ENCODE measurements at regions not wholly inside any gene's neighbourhood (a gene's known extent, or its start where the extent isn't known, plus 50 kb on each side); places are given as distances from the start of the nearest gene placed in this dataset.

DNA sequence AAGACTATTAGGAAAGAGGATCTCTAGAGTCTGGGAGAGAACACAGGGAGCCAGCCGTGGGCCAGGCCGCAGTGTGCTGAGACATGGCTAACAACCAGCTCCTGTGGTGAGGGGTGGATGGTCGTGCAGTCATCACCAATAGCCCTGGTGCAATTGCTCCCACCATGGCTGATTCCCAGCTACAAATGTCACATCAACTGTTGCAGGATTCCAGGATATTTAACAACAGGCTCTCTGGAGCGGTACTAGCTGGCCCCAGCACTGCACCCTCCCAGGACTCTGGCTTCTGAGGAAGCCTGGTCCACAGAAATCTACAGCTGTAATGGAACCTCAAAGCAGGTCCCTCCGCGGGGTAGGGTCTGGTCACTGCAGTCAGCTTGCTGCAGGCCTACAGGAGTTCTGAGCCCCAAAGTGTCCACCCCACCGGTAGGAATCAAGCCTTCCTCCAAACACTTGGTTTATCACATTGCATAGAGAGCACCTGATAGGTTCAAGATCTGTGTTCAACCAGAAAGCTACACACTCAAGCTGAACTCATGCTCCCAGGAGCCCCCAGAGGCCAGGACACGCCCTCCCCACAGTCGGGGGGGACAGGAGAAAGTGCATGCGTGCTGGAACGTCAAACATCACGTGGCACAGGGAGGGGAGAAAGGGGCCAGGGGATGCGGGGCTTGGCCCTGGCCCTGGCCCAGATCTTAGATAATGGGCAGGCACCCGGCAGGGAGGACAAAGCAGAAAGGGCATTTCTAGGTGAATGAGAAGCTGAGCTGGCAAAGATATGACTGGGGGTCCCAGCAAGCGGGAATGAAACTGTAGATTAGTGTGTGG lies 609.0 kb downstream of the TBC1D22A start:
- Histone ChIP-seq H3K4me3 (no peak overlapping the region), H3K4me1 (ENCODE audit: control insufficient read depth in 1 of 2, low read depth in 2 of 2) (no peaks in the 10 kb centered on the region), H3K27me3 (replicated peaks; ENCODE audit: insufficient read depth) (no peaks in the 10 kb centered on the region), H3K27ac (no peak overlapping the region), H3K9me3 (no peaks in the 10 kb centered on the region), H3K36me3 (no peaks in the 10 kb centered on the region)
- TF ChIP-seq, protein P1, sequence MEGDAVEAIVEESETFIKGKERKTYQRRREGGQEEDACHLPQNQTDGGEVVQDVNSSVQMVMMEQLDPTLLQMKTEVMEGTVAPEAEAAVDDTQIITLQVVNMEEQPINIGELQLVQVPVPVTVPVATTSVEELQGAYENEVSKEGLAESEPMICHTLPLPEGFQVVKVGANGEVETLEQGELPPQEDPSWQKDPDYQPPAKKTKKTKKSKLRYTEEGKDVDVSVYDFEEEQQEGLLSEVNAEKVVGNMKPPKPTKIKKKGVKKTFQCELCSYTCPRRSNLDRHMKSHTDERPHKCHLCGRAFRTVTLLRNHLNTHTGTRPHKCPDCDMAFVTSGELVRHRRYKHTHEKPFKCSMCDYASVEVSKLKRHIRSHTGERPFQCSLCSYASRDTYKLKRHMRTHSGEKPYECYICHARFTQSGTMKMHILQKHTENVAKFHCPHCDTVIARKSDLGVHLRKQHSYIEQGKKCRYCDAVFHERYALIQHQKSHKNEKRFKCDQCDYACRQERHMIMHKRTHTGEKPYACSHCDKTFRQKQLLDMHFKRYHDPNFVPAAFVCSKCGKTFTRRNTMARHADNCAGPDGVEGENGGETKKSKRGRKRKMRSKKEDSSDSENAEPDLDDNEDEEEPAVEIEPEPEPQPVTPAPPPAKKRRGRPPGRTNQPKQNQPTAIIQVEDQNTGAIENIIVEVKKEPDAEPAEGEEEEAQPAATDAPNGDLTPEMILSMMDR (IDR thresholded peaks at IDR 0.05), result no peak
- ATAC-seq (ENCODE audit: insufficient number of reproducible peaks, low FRiP score, low read depth) (no peak), DNase-seq (ENCODE audit: low spot score) (no peak)

DNA sequence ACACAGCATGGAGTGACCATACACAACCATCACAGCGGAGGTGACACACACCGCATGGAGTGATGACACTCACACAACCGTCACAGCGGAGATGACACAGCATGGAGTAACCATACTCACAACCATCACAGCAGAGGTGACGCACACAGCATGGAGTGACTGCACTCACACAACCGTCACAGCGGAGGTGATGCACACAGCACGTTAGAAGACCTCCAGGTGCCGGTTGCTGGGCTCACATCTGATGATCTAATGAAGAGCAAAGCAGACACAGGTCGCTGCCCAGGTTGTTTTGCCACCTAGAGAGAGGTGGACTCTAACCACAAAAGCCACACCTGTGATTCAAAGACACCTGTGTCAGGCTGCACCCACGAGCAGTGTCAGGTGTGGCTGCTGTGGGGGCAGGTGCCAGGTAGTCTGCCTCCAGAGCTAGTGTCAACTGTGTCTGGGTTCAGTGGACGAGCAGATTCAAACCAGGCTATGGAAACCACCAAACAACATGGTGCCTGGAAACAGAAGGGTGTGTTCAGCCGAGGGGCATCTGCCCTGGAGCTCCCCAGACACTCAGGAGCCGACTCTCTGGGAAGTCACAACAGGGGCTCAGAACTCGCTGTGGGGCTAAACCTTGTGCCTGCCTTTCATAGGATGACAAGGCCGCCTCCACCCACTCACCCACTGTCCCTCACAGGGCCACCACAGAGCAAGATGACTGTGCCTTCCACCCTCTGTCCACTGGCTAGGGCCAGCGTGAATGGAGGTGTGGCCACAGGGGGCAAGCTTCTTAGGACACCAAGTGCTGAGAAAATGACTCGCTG lies 608.2 kb downstream of the TBC1D22A start:
- H3K27ac ChIP-seq, result no peak overlapping the region
- H3K9me3 ChIP-seq, result no peaks in the 10 kb centered on the region
- no peaks in the 10 kb centered on the region for H3K36me3 ChIP-seq
- no peaks in the 10 kb centered on the region for H3K4me1 ChIP-seq (ENCODE audit: control insufficient read depth in 1 of 2, low read depth in 2 of 2)
- DNase-seq (ENCODE audit: low spot score) (no peak), ATAC-seq (ENCODE audit: insufficient number of reproducible peaks, low FRiP score, low read depth) (no peak)
- no peak overlapping the region for H3K4me3 ChIP-seq
- no peaks in the 10 kb centered on the region for H3K27me3 ChIP-seq (replicated peaks; ENCODE audit: insufficient read depth)
- TF ChIP-seq, protein P1 (IDR thresholded peaks at IDR 0.05), result no peak

DNA sequence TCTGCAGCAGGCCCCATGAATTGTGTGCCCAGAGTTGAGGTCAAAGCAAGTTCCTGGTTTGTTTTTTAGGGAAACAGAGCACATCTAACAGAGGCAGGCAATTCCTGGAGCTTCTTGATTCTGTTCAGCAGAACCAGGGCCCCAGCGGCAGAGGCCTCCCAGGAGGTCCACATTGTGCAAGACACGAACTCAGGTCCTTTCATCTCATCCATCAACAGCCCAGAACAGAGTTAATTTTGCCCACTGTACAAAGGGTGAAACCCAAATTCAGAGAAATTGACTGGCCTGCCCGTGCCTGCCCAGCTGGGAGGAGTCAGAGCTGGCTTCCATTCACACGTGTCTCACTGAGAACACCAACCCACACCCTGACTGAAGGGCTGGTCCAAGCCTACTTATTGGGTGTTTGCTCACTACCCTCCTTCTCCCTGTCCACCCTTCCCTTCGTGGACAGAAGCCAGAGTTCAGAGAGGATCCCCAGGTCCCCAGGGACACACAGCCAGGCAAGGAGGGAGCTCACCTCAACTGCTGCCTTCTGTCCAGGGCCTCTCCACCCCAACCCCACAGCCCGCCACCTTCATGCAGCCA lies 607.1 kb downstream of the TBC1D22A start:
- TF ChIP-seq, protein P1 (IDR thresholded peaks at IDR 0.05), result no peak

DNA sequence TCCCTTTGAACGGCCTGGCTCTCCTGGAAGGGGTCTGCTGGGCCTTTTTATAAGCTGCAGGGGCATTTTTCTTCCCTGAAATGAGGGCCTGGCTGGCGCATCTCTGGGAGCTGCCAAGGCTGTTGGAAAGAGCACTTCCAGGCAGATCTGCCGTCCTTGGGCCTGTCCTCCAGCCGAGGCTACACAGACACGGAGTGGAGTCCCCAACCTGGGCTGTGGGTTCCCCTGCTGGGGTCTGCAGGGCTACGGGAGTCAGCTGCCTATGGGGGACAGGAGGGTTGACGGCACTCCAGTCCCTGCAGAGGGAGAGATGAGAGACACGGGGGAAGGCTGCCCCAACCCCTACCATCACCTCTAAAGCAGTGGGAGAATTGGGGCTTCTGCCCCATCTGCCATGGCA lies 606.6 kb downstream of the TBC1D22A start:
- ATAC-seq (ENCODE audit: insufficient number of reproducible peaks, low FRiP score, low read depth), result no peak
- H3K9me3 ChIP-seq, result no peaks in the 10 kb centered on the region
- no peak overlapping the region for H3K27ac ChIP-seq
- no peak overlapping the region for H3K4me3 ChIP-seq
- no peak for DNase-seq (ENCODE audit: low spot score)
- no peaks in the 10 kb centered on the region for H3K36me3 ChIP-seq
- TF ChIP-seq, protein P1 (IDR thresholded peaks at IDR 0.05), result no peak
- H3K4me1 ChIP-seq (ENCODE audit: control insufficient read depth in 1 of 2, low read depth in 2 of 2), result no peaks in the 10 kb centered on the region
- no peaks in the 10 kb centered on the region for H3K27me3 ChIP-seq (replicated peaks; ENCODE audit: insufficient read depth)

More for the DNA sequence above, 607.1 kb downstream of the TBC1D22A start:
- Histone ChIP-seq H3K4me1 (ENCODE audit: control insufficient read depth in 1 of 2, low read depth in 2 of 2) (no peaks in the 10 kb centered on the region), H3K27ac (no peak overlapping the region), H3K36me3 (no peaks in the 10 kb centered on the region), H3K27me3 (replicated peaks; ENCODE audit: insufficient read depth) (no peaks in the 10 kb centered on the region), H3K4me3 (no peak overlapping the region), H3K9me3 (no peaks in the 10 kb centered on the region)
- ATAC-seq (ENCODE audit: insufficient number of reproducible peaks, low FRiP score, low read depth), result no peak
- no peak for DNase-seq (ENCODE audit: low spot score)
